HK-2 (cell line): ENCODE measurements at regions not wholly inside any gene's neighbourhood (a gene's known extent, or its start where the extent isn't known, plus 50 kb on each side); places are given as distances from the start of the nearest gene placed in this dataset.
"Not testable (repeated sequence)": the region's sequence is repeated elsewhere in the genome, so short reads cannot be mapped to it uniquely, and the experiment has no call there.

Experiments
- DNase-seq: peaks from one replicate; pipeline ENCODE4 v3.0.0-alpha.2; 2018; ENCODE audit not compliant: unreplicated experiment

GRCh38 chrX:127782904-127783303 is 269.3 kb downstream of the ACTRT1 start:
- no peak for DNase-seq

DNA sequence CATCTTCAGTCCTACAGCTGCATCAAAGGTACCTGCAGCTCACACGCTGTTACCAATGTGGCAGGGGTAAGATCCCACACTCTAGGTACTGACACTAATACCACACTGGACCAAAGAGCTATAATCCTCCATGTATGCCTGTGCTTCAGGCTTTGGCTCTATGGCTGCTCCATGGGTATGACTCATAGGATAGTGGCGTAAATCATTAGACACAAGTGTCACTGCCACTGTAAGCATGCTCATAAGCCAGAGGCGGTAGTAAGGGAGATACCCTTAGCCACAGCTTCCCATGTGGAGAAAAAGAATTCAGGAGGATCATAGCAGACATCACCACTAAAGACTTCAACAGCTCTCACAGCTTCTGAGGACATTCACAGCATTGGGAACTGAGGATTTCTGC is 287.5 kb downstream of the ACTRT1 start:
- peak; percentile 8 for DNase-seq

GRCh38 chrX:127762663-127763062 is 289.5 kb downstream of the ACTRT1 start:
- no peak for DNase-seq

DNA sequence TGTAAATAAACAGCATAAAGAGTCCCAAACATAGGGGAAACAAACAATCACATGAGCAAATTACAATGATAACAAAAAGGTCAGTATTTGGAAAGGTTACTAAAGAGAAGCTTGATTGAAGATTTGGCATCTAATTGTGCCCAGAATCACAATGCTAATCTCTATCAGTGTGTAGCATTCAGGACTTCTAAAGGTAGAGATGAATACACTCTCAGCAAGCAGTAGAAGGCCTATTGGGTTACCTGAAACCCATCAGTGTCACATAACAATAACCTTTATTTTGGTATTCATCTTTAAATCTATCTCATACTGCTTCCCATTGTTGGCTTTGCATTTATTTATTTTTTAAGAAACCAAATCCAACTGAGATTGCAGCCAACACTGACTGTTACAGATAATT is 319.5 kb downstream of the ACTRT1 start:
- no peak for DNase-seq

GRCh38 chrX:127726227-127726626 is 326.0 kb downstream of the ACTRT1 start:
- DNase-seq: no peak

DNA sequence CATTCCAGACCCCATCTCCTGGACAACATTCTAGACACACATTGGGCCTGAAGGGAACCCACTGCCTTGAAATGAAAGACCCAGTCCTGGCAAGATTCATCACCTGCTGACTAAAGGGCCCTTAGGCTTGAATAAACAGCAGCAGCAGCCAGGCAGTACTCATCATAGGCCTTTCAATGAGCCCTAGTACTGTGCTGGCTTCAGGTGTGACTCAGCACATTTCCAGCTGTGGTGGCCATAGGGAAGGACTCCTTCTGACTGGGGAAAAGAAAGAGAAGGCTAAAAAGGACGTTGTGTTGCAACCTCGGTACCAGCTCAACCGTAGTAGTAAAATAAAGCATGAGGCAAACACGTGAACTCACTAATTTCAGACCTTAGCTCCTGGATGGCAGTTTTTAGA is 344.0 kb downstream of the ACTRT1 start:
- peak; percentile 5 for DNase-seq

GRCh38 chrX:127702527-127702926 is 349.7 kb downstream of the ACTRT1 start:
- DNase-seq: no peak

GRCh38 chrX:127662942-127663341 is 389.3 kb downstream of the ACTRT1 start:
- not testable (repeated sequence) for DNase-seq

GRCh38 chrX:127649011-127649410 is 403.2 kb downstream of the ACTRT1 start:
- no peak for DNase-seq

DNA sequence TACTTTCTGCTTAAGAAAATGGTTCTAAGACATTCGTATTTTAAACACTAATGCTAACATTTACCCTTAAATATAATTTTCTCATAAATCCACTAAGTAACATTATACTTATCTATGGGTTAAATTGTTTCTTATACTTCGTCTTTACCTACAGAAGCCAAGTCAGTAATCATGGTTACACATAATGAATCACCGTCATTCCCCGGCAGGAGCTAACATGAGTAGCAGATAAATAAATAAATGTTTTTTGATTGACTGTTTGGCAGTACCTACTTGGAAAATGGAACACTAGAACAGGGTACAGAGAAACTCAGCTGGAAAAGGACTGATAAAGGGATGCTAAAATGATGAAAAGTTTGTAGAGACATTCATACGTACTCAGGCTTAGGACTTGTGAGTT is 430.4 kb downstream of the ACTRT1 start:
- no peak for DNase-seq

DNA sequence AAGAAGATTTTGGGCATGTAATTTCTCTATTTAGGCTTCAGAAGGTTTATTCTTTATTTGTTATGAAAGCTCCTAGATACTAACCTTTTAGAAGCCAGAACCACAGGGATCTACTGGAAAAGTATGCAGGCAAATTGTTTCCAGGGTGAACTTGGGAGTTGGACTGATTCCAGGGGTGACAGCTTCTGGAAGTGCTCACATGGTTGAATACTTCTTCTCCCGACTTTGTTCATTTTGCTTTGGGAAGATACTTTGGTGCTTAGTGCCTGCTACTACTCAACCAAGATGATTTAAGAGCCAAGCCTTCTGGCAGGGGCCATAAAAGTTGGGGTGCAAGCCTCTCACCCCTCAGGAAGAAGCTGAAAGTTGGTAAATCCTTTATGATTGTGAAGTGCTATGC is 445.6 kb downstream of the ACTRT1 start:
- no peak for DNase-seq

DNA sequence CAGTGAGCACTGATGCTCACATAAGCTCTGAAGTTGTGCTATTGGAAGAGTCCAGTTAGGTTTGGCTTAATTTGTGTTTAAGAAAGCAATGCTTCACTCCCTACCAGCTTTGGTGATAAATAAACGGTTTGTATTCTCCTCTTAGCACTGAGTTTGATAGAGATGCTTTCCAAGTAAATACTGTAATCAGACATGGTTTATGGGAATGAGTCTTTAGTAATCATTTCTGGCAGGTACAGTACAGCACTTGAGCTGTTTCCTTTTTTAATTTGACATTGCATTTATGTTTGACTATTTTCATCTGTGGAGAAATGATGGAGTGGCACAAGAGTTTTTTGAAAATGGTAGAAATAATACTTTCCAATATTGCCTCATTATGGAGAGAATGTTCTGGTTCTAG is 455.3 kb downstream of the ACTRT1 start:
- DNase-seq: no peak

- no peak for DNase-seq
Observed at GRCh38 chrX:127578395-127578794, 473.8 kb downstream of the ACTRT1 start.

- DNase-seq: no peak
Observed at GRCh38 chrX:127577884-127578283, 474.3 kb downstream of the ACTRT1 start.

DNA sequence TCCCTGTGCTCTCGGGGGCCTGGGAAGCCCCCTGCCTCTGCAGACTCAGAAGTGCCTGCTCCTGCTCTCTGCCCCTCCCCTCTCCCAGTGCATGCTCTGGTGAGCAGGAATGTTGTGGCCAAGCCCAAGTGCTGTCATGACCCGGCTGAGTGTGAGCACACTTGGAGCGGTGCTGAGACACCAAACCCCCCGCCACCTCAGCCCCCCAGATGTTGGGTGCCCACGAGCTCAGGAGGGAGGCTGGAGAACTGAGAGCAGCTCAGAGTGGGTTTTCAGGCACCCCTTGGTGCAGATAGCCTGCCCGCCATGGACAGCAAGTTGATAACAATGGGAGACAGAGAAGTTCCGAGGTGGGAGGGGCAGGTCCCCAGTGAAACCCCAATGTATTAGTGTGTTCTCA is 477.4 kb downstream of the ACTRT1 start:
- peak; percentile 30 for DNase-seq

DNA sequence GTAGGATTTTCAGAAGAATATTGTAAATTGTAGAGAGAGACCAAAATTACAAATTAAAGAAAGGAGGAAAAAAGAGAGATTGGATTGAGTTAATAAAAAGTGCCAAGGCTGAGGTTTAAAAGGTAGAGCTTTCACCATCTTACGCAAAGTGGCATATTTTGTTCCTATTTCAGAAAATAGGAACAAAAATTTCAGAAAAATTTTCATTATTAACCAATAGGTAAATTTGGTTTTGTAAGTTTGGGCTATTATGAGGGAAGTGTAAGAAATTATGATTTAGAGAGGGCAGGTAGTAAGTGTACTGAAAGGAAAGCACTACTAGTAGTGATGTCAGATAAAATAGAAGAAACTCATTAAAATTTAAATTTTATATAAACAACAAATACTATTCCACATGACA is 479.7 kb downstream of the ACTRT1 start:
- DNase-seq: no peak

DNA sequence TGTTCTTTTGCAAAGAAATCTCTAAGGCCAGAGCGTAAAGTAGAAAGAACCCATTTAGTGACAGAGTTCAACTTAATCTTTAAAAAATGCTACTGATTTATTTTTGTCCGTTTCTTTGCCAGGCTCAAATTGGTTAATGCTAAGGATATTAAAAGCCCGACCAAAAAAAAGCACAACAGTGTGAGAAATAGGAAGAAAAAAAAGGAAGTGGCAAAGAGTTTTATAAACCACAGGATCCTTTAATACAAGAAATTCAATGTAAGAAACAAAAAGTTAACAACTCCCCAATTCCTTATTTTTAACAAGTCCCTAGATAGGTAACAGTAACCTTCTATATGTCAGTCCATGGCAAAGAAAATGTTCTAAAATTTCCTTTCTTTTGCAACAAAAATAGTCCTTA is 480.4 kb downstream of the ACTRT1 start:
- no peak for DNase-seq

- DNase-seq: no peak
Observed at GRCh38 chrX:127570276-127570675, 481.9 kb downstream of the ACTRT1 start.

GRCh38 chrX:127568691-127569090 is 483.5 kb downstream of the ACTRT1 start:
- DNase-seq: no peak

DNA sequence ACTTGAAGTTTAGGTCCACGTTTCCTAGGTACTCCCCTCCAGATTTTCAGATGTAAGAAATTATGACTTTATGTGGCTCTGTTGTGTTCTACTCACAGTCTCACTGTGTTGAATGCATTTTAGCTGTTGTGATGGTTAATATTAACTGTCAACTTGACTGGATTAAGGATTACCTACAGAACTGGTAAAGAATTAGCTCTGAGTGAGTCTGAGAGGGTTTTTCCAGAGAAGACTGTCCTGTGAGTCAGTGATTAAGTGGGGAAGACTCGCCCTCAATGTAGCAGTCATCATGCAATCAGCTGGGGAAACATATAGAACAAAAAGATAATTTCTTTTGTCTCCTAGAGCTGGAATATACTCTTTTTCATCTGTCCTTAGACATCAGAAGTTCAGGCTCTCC is 493.4 kb downstream of the ACTRT1 start:
- DNase-seq: peak; percentile 10

GRCh38 chrX:127552571-127552970 is 499.6 kb downstream of the ACTRT1 start:
- no peak for DNase-seq

- no peak for DNase-seq
Observed at GRCh38 chrX:127519323-127519722, 532.9 kb downstream of the ACTRT1 start.

DNA sequence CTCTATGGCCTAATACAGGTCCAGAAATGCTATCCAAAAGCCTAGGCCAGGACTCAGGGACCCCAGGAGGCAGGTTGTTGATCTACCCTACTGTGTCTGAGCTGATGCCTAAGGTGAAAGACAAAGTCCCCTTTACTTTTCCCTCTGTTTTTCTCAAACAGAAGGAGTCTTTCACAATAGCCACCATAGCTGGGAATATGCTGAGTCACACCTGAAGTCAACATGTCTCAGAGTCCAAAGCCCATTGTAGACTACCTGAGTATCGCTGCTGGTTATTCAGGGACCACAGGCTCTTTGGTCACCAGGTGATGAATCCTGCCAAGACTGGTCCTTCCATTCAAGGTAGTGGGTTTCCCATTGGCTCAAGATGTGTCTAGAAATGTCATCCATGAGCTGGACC is 562.2 kb downstream of the ACTRT1 start:
- no peak for DNase-seq

GRCh38 chrX:127466211-127466610 is 586.0 kb downstream of the ACTRT1 start:
- DNase-seq: no peak

- DNase-seq: no peak
Observed at GRCh38 chrX:127459790-127460189, 592.4 kb downstream of the ACTRT1 start.
